ENCODE measurements at regions not wholly inside any gene's neighbourhood (a gene's known extent, or its start where the extent isn't known, plus 50 kb on each side); places are given as distances from the start of the nearest gene placed in this dataset.
"Not testable (repeated sequence)": the region's sequence is repeated elsewhere in the genome, so short reads cannot be mapped to it uniquely, and the experiment has no call there.

DNA sequence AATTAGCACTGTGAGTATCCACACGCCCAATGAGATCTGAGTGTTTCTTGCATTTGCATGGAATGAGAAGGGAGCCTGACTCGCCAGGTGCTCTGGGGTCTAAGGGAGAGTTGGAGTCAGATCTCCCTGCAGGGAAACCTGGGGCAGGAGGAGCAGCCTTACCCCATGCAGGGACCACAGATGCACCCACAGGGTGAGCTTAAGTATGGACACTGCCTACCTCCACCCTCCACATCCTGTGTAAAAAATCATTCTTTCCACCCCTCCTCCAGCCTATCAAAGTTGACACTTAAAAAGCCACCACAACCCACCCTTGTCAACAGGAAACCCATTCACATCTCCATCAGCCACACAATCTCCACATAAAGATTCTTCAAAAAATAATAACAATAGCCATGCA lies 67.0 kb upstream of the IGLL5 start:
- POLR2A ChIA-PET, result interaction anchor here (0.8 to 6.9 kb wide), 11 partner anchors 9 to 66 kb away, joined by 3 to 74 read pairs (median 7); no protein-coding TSS in a partner anchor
- Mint-ChIP-seq H3K27ac (peak overlapping the region; percentile 89 to 99 (median 96)), H3K9me3 (no peaks in the 10 kb centered on the region), H3K27me3 (no peaks in the 10 kb centered on the region), H3K4me3 (peak overlapping the region; percentile 67 to 88 (median 82)), H3K36me3 (peaks cover 0 to 4% (median 0%) of the 10 kb centered on the region in 3 donors), H3K4me1 (peaks cover 66 to 97% (median 96%) of the 10 kb centered on the region in 4 donors)
- peak; percentile 78 to 82 for ATAC-seq
- DNase-seq, result peak in 6 of 10 donors; percentile 36 to 82 (median 75)

DNA sequence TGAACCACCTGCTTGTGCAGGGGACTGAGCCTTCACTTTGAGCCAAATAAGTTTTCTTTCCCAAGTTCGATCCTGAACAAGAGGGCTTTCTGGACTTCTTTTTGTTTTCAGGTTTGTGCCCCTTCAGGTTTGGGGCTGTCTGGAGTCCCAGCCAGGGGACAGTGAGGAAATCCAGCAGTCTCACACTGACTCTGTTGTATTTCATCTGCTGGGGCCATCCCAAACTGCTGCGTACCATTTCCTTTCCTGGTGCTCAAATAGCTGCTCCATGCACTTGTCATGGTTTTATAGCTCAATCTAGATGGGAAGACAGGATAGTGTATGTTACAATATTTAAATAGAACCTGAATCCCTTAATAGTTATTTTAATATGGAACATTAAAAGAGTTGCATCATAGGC lies 66.3 kb upstream of the IGLL5 start:
- Mint-ChIP-seq H3K27ac (peak overlapping the region; percentile 89 to 99 (median 96)), H3K9me3 (no peaks in the 10 kb centered on the region), H3K4me3 (peak overlapping the region in 9 of 10 donors; percentile 69 to 87 (median 76)), H3K4me1 (peaks cover 59 to 94% (median 92%) of the 10 kb centered on the region in 4 donors), H3K36me3 (peaks cover 0 to 4% (median 0%) of the 10 kb centered on the region in 3 donors), H3K27me3 (no peaks in the 10 kb centered on the region)
- ATAC-seq (no peak), DNase-seq (no peak)
- POLR2A ChIA-PET, result interaction anchor here (1.1 to 6.9 kb wide), 6 partner anchors 10 to 67 kb away, joined by 3 to 74 read pairs (median 26); no protein-coding TSS in a partner anchor

DNA sequence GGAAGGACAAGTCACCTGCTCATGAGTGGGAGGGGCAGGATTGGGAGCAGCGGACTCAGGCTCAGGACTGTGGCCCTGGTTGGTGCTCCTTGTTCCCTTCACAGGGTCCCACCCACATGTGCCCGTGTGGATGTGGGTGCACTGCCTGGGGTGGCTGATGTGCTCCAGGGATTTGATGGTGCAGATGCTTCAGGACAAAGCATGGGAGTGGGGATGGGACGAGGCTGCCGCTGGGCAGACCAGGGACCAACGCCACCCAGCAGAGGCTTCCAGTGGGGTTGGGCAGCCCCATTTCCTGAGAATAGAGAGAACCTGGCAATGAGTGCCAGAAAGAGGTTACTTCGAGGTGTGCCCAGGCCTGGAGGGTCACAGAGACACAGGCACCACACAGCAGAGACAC lies 65.5 kb upstream of the IGLL5 start:
- peak overlapping the region; percentile 89 to 99 (median 96) for H3K27ac Mint-ChIP-seq
- ATAC-seq (no peak), DNase-seq (no peak)
- H3K4me3 Mint-ChIP-seq, result peak overlapping the region in 9 of 10 donors; percentile 15 to 82 (median 76)
- POLR2A ChIA-PET, result interaction anchor here (0.8 to 6.9 kb wide), 11 partner anchors 9 to 52 kb away, joined by 3 to 74 read pairs (median 4); no protein-coding TSS in a partner anchor
- H3K4me1 Mint-ChIP-seq, result peaks cover 55 to 89% (median 87%) of the 10 kb centered on the region in 4 donors
- H3K9me3 Mint-ChIP-seq, result no peaks in the 10 kb centered on the region
- H3K27me3 Mint-ChIP-seq, result no peaks in the 10 kb centered on the region
- peaks cover 0 to 4% (median 0%) of the 10 kb centered on the region in 3 donors for H3K36me3 Mint-ChIP-seq

DNA sequence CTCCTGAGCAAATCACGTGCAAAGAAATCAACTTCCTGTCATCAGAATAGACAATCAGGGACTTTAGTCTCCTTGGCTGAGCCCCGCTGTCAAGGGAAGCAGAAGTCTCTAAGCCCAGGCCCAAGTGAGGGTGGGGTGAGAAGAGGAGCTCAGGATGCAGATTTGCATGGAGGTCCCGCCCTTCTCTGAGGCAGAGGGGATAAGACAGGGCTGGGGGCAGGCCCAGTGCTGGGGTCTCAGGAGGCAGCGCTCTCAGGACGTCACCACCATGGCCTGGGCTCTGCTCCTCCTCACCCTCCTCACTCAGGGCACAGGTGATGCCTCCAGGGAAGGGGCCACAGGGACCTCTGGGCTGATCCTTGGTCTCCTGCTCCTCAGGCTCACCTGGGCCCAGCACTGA lies 65.1 kb upstream of the IGLL5 start:
- peak in 2 of 10 donors; percentile 33 to 35 for DNase-seq
- peaks cover 56 to 89% (median 85%) of the 10 kb centered on the region in 4 donors for H3K4me1 Mint-ChIP-seq
- H3K9me3 Mint-ChIP-seq, H3K27me3 Mint-ChIP-seq, H3K36me3 Mint-ChIP-seq: not testable (repeated sequence)
- peak overlapping the region; percentile 89 to 99 (median 96) for H3K27ac Mint-ChIP-seq
- ATAC-seq, result peak; percentile 29 to 37
- POLR2A ChIA-PET, result interaction anchor here (0.8 to 6.9 kb wide), 12 partner anchors 9 to 51 kb away, joined by 3 to 74 read pairs (median 4); no protein-coding TSS in a partner anchor
- peak overlapping the region; percentile 15 to 82 (median 76) for H3K4me3 Mint-ChIP-seq

DNA sequence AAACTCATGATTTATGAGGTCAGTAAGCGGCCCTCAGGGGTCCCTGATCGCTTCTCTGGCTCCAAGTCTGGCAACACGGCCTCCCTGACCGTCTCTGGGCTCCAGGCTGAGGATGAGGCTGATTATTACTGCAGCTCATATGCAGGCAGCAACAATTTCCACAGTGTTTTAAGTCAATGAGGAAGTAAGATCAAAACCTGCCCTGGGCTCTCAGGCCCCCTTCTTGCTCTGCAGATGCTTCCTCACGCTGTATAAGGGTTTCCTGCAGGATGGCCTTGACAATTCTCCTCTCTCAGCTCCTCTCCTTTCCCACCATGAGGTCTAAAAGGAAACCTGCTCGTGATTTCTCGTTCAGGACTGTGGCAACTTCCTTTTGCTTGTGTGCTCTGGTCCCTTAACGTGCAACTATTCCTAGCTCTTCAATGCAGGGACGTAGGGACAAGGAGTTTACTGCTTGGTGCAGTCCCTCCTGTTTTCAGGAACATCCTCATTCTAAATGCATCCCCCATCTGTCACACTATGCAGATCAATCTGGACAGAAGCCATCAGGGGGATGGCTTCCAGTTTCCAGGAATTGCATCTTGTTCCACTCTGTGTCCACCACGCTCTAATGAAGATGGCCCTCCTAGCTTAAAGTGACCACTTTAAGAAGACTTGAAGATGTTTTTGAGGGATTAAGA lies 64.3 kb upstream of the IGLL5 start:
- DNase-seq (no peak), ATAC-seq (no peak)
- peak overlapping the region; percentile 20 to 82 (median 76) for H3K4me3 Mint-ChIP-seq
- peaks cover 0 to 4% (median 0%) of the 10 kb centered on the region in 3 donors for H3K36me3 Mint-ChIP-seq
- no peaks in the 10 kb centered on the region for H3K27me3 Mint-ChIP-seq
- H3K27ac Mint-ChIP-seq, result peak overlapping the region; percentile 89 to 99 (median 96)
- POLR2A ChIA-PET, result interaction anchor here (0.5 to 6.9 kb wide), 14 partner anchors 8 to 72 kb away, joined by 3 to 74 read pairs (median 4); no protein-coding TSS in a partner anchor
- H3K9me3 Mint-ChIP-seq, result no peaks in the 10 kb centered on the region
- peaks cover 50 to 83% (median 78%) of the 10 kb centered on the region in 4 donors for H3K4me1 Mint-ChIP-seq

DNA sequence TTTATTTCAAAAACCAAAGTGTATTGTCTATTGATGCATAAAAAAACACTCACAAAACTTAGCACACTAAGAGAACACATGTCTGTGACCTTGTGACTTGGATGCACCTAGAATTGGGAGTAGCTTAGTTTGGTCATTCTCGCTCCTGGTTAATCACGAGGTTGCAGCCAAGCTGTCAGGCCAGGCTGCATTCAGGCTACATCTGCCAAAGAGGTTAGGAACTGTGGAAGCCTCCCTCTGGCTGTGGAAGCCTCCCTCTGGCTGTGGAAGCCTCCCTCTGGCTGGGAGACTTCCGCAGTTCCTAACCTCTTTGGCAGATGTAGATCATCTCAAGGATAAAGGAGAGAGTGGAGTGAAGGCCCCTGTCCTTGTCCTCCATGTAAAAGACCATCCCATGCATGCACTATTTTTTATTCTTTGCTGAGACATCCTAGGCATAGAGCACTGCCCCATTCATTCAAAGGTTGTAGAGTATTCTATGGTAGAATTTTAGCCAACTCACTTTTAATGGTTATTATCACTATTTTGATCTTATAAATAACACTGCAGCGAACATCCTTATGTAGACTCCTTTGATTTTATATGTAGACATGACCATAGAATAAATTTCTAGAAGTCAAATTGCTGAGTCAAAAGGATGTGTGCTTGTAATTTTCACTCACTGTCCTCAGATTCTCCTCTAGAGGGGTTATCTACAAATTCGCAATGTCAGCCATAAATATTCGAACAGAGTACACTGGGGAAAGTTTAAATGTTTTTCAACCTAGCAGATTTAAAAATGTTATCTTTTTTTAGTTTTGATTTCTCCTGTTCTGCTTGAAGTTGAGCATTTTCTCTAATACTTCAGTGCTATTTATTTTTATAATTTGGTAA lies 63.0 kb upstream of the IGLL5 start:
- peaks cover 39 to 70% (median 65%) of the 10 kb centered on the region in 4 donors for H3K4me1 Mint-ChIP-seq
- DNase-seq (no peak), ATAC-seq (no peak)
- peaks cover 0 to 4% (median 0%) of the 10 kb centered on the region in 3 donors for H3K36me3 Mint-ChIP-seq
- H3K27ac Mint-ChIP-seq, result peak overlapping the region in 5 of 10 donors; percentile 14 to 99 (median 21)
- no peaks in the 10 kb centered on the region for H3K9me3 Mint-ChIP-seq
- POLR2A ChIA-PET, result interaction anchor here (1.3 to 6.9 kb wide), 4 partner anchors 13 to 73 kb away, joined by 3 to 74 read pairs (median 30); no protein-coding TSS in a partner anchor
- no peaks in the 10 kb centered on the region for H3K27me3 Mint-ChIP-seq
- H3K4me3 Mint-ChIP-seq, result no peak overlapping the region

DNA sequence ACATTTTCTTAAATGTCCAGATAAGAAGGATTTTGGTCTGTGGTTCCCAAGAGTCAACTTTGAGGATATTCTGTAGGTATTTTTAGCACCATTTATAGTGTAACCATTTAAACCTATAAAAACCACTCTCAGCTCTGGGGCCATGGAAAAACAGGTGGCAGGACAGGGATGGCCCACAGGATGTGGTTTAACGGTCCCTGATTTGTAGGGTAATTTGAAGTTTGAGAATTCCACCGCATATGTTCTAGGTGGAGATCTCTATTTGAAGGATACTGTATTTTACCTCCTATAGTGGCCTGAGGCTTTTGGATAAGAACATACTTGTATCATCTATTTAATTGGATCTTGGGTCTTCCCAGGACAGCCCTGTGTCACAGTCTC lies 62.4 kb upstream of the IGLL5 start:
- Mint-ChIP-seq H3K9me3 (no peaks in the 10 kb centered on the region), H3K27ac (peak overlapping the region in 3 of 10 donors; percentile 39 to 80 (median 40)), H3K4me3 (no peak overlapping the region), H3K27me3 (no peaks in the 10 kb centered on the region), H3K4me1 (peaks cover 35 to 64% (median 59%) of the 10 kb centered on the region in 4 donors), H3K36me3 (peaks cover 0 to 4% (median 0%) of the 10 kb centered on the region in 3 donors)
- no peak for ATAC-seq
- DNase-seq, result no peak
- POLR2A ChIA-PET, result no interaction called here

DNA sequence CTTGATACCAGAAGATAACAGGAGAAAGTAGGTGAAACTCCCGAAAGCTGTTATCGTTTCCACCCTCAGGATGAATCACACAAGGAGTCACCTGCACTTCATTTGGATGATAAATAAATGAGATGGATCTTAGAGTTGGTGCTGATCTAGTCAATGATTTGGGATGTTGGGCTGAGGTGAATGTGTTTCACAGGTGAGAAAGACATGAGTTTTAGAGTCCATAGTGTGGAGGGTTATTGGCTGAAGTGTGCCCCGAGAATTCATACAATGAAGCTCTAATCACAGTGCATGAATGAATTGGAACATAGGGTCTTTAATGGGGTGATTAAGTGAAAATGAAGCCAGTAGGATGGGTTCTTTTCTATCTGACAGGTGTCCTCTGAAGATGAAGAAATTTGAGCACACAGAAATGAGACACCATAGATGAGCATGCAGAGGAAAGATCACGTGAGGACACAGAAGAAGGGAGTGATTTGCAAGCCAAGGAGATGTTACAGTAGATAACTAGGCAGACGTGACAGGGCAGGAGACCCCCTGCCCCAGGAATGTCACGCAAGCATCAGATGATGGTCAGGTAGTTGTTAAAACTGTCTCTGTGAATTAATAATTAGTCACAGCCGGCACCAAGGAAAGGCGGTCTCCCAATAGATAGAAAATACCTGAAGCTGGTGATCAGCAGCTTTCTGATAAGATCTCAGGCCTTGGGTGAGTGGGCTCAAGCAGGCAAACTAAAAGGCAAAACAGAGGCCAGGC lies 60.3 kb upstream of the IGLL5 start:
- peaks cover 18 to 42% (median 38%) of the 10 kb centered on the region in 4 donors for H3K4me1 Mint-ChIP-seq
- POLR2A ChIA-PET, result interaction anchor here (2.1 kb wide), 1 partner anchor 9 kb away, joined by 5 read pairs; no protein-coding TSS in a partner anchor
- no peak for ATAC-seq
- H3K36me3 Mint-ChIP-seq, result peaks cover 0 to 6% (median 4%) of the 10 kb centered on the region in 3 donors
- no peaks in the 10 kb centered on the region for H3K27me3 Mint-ChIP-seq
- no peak overlapping the region for H3K4me3 Mint-ChIP-seq
- peak overlapping the region in 2 of 10 donors; percentile 0 to 73 for H3K27ac Mint-ChIP-seq
- DNase-seq, result no peak
- H3K9me3 Mint-ChIP-seq, result peaks cover 0 to 12% (median 7%) of the 10 kb centered on the region in 9 donors

DNA sequence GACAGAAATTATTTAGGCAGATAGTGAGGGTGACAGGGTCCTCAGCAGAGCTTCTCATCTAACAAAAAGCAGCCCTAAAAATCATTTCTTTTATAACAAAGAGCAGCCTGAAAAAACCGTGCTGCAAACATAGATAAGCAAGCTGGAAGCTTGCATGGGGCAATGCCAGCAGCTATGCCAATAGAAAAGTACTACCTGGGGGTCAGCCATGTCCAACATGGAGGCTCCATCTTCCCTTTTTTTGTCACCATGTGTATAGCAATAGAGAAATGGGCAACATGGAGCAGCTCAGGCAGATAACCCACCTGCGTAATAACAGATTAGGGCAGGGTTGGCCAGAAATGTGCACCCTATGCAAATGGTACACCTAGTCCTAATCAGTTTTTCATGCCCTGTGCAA lies 57.4 kb upstream of the IGLL5 start:
- Mint-ChIP-seq H3K36me3 (peaks cover 0 to 6% (median 3%) of the 10 kb centered on the region in 3 donors), H3K4me3 (no peak overlapping the region), H3K27me3 (no peaks in the 10 kb centered on the region), H3K27ac (no peak overlapping the region), H3K9me3 (peaks cover 0 to 12% (median 7%) of the 10 kb centered on the region in 9 donors), H3K4me1 (peaks cover 12 to 32% (median 17%) of the 10 kb centered on the region in 4 donors)
- POLR2A ChIA-PET, result interaction anchor here (1.0 to 1.1 kb wide), 2 partner anchors 9 to 20 kb away, joined by 3 to 4 read pairs; no protein-coding TSS in a partner anchor
- ATAC-seq (no peak), DNase-seq (no peak)

DNA sequence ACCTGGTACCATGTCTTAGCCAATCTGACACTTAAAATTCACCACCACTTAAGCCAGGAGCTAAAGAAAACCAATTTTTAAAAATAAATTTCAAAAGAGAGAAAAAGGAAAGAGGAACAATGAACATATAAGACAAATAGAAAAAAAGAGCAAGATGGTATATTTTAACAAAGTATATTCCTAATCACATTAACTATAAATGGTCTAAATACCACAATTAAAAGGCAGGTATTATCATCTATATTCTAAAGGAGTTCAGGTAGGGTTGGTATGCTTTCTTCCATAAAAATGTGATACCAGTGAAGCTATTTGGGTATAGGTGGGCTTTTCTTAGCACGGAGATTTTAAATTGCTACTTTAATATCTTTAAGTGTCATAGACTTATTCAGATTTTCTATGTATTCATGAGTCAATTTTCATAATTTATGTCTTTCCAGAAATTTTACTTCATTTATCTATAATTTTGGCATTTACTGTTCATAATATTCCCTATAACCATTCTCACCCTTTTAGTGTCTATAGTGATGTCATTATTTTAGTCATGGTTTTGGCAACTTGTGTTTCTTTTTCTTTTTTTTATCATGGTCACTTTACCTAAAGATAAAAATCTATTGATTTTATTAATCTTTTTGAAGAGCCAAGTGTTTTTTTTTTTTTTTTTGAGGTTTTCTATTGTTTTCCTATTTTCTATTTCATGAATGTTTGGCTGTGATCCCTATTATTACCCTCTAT lies 56.5 kb upstream of the IGLL5 start:
- ATAC-seq, result no peak
- POLR2A ChIA-PET, result interaction anchor here (0.7 to 1.2 kb wide), 5 partner anchors 8 to 21 kb away, joined by 3 to 7 read pairs (median 4); no protein-coding TSS in a partner anchor
- Mint-ChIP-seq H3K4me1 (peaks cover 12 to 29% (median 13%) of the 10 kb centered on the region in 4 donors), H3K27ac (peak overlapping the region in 1 of 10 donors; percentile 2), H3K27me3 (no peaks in the 10 kb centered on the region), H3K4me3 (no peak overlapping the region), H3K9me3 (peaks cover 0 to 12% (median 7%) of the 10 kb centered on the region in 9 donors), H3K36me3 (peaks cover 0 to 6% (median 0%) of the 10 kb centered on the region in 3 donors)
- no peak for DNase-seq

DNA sequence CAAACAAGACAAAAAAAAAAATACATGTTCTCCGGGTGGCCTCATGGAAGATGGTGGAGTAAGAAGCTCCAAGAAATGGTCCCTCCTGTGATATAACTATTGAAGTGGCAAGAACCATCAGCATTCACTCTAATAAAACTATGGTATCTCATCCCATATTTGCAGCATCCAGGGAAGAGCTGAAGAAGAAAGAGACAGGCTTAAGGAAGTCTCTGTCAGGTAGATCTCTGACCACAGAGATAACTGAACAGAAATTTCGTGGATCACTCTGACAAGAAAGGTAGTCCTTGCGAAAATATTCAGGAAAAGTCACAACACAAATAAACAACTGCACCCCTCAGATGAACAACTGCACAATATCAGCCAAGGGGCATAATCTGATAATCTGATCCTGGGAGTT lies 54.6 kb upstream of the IGLL5 start:
- no peak for DNase-seq
- peaks cover 14 to 22% (median 19%) of the 10 kb centered on the region in 4 donors for H3K4me1 Mint-ChIP-seq
- peak overlapping the region in 3 of 10 donors; percentile 7 to 37 (median 20) for H3K27ac Mint-ChIP-seq
- peaks cover 0 to 6% (median 0%) of the 10 kb centered on the region in 3 donors for H3K36me3 Mint-ChIP-seq
- POLR2A ChIA-PET, result no interaction called here
- no peak overlapping the region for H3K4me3 Mint-ChIP-seq
- H3K9me3 Mint-ChIP-seq, result peaks cover 0 to 12% (median 7%) of the 10 kb centered on the region in 9 donors
- no peak for ATAC-seq
- no peaks in the 10 kb centered on the region for H3K27me3 Mint-ChIP-seq

Data from naive thymus-derived CD8-positive, alpha-beta T cell (primary cell).